ENCODE measurements at regions not wholly inside any gene's neighbourhood (a gene's known extent, or its start where the extent isn't known, plus 50 kb on each side); places are given as distances from the start of the nearest gene placed in this dataset.
"Not testable (repeated sequence)": the region's sequence is repeated elsewhere in the genome, so short reads cannot be mapped to it uniquely, and the experiment has no call there.

GRCh38 chr1:10910681-10911489, 101.6 kb upstream of the TARDBP start:
- DNase-seq, result no peak

DNA sequence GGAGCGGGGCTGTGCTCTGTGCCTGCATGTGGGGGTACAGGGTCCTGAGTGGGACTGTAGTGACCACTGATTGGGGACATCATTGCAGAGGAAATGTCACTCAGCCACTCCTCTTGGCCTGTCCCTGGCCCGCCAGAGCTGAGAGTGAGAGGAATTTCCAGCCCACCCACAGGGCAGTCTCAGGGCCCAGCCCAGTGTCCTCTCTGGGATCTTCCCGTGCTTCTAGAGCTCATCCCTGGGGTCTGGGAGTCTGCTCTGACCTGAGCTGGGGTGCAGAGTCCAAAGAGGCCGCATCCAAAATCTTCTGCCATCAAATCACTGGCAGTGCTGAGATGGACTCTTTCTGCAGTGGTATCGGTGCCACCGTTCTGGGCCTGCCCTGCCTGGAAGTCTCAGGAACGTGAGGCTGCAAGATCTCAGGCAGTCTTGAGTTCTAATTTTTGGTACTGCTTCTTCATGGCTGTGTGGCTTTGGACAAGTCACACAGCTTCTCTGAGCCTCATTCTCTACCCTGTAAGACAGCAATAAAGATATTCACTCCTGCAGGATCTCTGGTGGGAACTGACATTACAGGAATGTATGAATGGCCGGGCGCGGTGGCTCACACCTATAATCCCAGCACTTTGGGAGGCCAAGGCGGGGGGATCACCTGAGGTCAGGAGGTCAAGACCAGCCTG, 100.8 kb upstream of the TARDBP start:
- DNase-seq, result no peak

- DNase-seq, result no peak
Observed at GRCh38 chr1:10912441-10912840, 100.0 kb upstream of the TARDBP start.

- DNase-seq, result no peak
Observed at GRCh38 chr1:10914056-10914455, 98.4 kb upstream of the TARDBP start.

DNA sequence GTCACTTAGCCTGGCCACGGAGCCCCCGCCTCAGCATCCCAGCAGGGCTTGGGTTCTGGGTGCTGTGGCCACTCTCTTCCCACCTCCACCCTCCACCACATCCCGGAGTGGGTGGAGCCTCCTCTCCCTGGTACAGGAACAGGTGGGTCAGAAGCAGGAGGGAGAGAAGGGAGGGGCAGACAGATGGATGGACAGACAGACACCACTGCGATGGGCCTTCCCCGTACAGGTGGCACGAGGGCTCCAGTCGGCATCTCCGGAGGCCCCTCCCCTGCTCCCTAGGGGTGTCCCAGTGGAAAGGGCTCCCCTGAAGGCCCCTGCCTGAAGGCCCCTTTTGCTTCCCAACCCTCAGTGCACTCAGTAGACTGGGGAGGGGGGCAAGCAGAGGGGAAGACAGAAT, 96.9 kb upstream of the TARDBP start:
- no peak for DNase-seq

GRCh38 chr1:10916311-10916710, 96.1 kb upstream of the TARDBP start:
- no peak for DNase-seq

DNA sequence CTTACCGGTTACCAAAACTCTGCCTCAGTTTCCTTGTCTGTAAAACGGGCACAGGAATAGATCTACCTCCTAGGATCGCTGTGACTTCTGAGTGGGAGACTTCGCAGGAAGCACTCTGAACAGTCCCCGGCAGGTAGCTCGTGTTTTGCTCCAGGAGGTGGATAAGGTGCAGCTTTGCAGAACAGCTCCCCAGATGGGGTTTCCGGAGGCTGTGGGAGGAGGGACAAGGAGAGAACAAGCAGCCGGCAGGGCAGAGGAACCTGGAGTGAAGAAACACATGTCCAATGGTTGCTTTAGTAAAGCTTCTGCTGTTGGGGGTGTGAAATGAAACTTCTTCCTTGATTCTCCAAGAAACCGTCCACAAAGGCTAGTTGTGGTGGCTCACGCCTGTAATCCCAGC, 95.5 kb upstream of the TARDBP start:
- no peak for DNase-seq

GRCh38 chr1:10917513-10918454, 94.7 kb upstream of the TARDBP start:
- no peak for DNase-seq

GRCh38 chr1:10918531-10918930, 93.9 kb upstream of the TARDBP start:
- no peak for DNase-seq

GRCh38 chr1:10920063-10920626, 92.3 kb upstream of the TARDBP start:
- no peak for DNase-seq

DNA sequence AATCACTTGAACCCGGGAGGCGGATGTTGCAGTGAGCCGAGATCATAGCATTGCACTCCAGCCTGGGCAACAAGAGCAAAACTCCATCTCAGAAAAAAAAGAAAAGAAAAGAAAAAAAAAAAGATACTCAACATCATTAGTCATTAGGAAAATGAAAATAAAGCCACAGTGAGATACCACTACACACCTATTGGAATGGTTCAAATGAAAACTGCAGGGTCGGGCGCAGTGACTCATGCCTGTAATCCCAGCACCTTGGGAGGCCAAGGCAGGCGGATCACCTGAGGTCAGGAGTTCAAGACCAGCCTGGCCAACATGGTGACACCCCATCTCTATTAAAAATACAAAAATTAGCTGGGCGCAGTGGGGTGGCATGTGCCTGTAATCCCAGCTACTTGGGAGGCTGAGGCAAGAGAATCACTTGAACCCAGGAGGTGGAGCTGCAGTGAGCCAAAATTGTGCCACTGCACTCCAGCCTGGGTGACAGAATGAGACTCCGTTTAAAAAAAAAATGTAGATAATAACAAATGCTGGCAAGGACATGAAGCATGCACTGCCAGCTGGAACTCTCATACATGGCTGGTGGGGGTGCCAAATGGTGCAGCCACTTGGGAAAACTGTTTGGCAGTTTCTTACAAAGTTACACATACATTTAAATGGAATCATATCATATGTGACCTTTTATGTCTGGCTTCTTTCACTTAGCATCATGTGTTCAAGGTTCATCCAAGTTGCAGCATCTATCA, 90.0 kb upstream of the TARDBP start:
- DNase-seq, result not testable (repeated sequence)

DNA sequence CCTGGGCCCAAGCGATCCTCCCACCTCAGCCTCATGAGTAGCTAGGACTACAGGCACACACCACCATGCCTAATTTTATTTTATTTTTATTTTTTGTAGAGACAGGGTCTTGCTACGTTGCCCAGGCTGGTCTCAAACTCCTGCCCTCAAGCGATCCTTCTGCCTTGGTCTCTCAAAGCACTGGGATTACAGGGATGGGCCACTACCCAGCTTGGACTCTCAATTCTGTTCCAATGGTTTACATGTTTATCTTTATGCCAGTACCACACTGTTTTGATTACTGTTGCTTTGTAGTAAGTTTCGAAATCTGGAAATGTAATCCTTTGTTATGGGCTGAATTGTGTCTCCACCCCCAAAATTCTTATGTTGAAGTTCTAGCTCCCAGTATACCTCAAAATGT, 88.4 kb upstream of the TARDBP start:
- no peak for DNase-seq

GRCh38 chr1:10928654-10929053, 83.8 kb upstream of the TARDBP start:
- DNase-seq, result no peak

DNA sequence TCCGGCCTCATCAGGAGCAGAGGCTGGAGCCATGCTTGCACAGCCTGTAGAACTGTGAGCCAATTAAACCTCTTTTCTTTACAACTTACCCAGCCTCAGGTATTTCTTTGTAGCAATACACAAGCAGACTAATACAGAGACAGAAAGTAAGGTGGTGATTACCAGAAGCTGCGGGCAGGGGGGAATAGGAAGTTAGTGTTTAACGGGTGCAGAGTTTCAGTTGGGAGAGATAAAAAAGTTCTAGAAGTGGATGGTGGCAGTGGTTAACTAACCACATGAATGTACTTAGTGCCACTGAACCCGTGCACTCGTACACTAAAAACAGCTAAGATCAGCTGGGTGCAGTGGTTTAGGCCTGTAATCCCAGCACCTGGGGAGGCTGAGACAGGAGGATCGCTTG, 80.4 kb upstream of the TARDBP start:
- no peak for DNase-seq

DNA sequence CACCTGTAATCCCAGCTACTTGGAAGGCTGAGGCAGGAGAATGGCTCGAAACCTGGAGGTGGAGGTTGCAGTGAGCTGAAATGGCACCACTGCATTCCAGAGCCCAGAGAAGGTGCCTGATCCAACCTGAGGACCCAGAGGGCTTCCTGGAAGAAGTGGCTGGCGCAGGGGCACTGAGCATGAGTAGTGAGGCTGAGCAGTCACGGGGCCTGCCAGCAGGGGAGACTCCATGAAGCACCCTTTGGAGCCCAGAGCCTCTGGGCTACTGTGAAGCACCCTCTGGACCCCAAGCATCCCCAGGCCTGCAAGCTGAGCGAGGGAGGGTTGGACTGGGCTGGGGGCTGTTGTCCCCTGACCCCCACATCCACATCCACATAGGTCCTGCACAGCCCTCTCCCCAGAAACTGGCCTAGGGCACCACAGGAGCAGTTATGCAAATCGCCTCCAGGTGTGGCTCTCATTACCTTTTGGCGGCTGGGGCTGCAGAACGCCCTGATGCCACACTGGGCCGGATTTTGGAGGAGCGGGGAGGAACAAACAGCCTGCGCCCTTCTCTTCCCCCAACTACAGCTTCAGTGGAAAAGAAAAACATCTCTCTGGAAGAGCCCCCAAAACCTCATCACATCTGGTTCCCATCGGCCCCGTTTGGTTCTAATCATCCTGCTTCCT, 78.2 kb upstream of the TARDBP start:
- no peak for DNase-seq

GRCh38 chr1:10935246-10935645, 77.2 kb upstream of the TARDBP start:
- DNase-seq, result no peak

DNA sequence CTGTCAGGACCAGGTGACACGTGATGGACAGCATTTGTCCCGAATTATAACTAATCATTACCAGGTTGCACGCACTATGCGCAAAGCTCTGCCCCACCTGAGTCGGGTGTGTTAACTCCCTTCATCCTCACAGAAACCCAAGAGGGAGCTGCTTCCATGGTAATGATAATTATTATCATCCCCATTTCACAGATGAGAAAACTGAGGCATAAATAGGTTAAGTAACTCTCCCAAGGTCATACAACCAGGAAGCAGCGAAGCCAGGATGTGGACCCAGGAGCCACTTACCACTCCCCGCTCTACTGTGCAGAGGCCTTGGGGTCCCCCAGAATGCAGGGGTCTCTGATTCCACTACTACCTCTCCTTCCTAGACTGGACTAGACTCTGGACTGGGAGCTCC, 76.7 kb upstream of the TARDBP start:
- DNase-seq, result no peak

- no peak for DNase-seq
Observed at GRCh38 chr1:10936998-10937901, 75.2 kb upstream of the TARDBP start.

GRCh38 chr1:10938741-10939417, 73.6 kb upstream of the TARDBP start:
- DNase-seq, result no peak

Measured in muscle of arm (tissue), 1 donor.